Inflammatory macrophage (primary cell): ENCODE measurements at regions not wholly inside any gene's neighbourhood (a gene's known extent, or its start where the extent isn't known, plus 50 kb on each side); places are given as distances from the start of the nearest gene placed in this dataset.
A peak's percentile ranks its signal among the peaks of the same experiment; 100 is the strongest.

ENCODE experiments used
- DNase-seq, 2 donors: peaks; one replicate each; pipeline ENCODE4 v3.0.0-alpha.2; 2020 to 2022

DNA sequence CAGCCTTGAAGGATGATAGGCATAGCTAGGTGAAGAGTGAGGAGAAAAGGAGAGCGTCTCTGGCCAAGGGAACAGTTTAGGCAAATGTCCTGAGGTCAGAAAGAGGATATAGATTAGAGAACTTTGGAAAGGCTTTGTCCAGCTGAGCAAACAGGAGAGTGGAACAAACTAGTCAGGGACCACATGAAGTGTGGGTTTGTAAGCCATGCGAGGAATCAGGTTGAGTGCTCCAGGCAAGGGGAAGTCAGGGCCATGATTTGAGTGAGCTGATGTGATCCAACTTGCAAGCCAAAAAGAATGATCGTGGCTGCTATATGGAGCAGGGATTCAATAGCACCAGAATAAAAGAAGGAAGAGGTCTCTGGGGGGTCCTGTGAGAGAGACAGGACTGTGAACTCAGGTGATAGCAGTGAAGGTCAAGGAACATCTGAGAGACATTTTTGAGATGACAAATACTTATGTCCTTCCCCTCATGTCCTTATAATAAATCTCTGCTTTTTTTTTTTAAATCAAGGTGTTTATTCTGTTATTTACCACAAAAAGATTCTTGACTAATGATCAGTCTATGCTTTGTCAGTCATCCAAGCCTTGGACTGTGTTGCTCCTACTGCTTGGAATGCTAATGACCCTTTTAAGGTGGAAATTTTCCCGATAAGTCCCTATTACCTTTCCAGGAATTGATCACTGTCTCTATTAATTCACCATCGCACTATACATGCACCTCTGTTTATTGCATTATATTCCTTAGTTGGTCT is 472.6 kb downstream of the TXNL1 start:
- DNase-seq, result peak in 1 of 2 donors; percentile 32

GRCh38 chr18:56162311-56163265 is 475.8 kb downstream of the TXNL1 start:
- peak; percentile 28 to 37 for DNase-seq

- peak in 1 of 2 donors; percentile 9 for DNase-seq
These were observed 476.7 kb downstream of the TXNL1 start for GRCh38 chr18:56161566-56162260.

DNA sequence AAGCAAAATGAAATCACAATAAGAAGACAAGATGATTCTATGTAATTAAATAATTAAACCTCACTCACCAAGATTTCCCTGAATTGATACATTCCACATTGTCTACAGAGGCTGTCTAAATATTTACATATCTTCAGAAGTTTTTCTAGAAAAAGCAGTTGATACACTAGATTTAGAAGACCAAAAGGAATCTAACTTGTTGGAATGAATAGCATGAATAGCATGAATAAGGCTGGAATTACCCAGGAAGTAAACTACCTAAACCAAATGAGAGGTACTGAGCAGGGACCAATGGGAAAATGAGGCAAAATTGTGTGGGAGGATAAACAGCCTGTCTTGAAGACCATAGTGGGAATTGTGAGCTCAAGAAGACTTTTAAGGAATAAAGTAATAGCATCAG is 479.7 kb downstream of the TXNL1 start:
- DNase-seq, result no peak

GRCh38 chr18:56157541-56157940 is 480.9 kb downstream of the TXNL1 start:
- no peak for DNase-seq

GRCh38 chr18:56152551-56153310 is 485.7 kb downstream of the TXNL1 start:
- no peak for DNase-seq

DNA sequence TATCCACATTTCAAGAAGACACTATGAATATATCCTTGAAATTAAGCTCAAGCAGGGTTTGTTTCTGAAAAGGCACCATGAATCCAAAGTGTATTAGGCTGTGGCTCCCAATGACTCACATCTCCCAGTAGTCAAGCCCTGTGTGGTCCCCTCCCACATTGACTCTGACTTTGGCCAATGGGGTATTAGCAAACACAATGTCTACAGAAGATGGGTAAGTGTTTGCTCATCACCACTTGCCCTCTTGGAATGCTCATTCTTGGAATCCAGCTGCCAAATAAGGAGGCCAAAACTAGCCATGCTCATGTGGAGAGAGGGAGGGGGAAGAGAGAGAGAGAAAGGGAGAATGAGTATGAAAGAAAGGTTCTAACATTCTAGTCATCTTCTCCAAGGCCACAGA is 490.0 kb downstream of the TXNL1 start:
- no peak for DNase-seq

GRCh38 chr18:56146565-56146964 is 491.8 kb downstream of the TXNL1 start:
- no peak for DNase-seq

- DNase-seq, result no peak
These were observed 496.4 kb downstream of the TXNL1 start for GRCh38 chr18:56142001-56142400.

DNA sequence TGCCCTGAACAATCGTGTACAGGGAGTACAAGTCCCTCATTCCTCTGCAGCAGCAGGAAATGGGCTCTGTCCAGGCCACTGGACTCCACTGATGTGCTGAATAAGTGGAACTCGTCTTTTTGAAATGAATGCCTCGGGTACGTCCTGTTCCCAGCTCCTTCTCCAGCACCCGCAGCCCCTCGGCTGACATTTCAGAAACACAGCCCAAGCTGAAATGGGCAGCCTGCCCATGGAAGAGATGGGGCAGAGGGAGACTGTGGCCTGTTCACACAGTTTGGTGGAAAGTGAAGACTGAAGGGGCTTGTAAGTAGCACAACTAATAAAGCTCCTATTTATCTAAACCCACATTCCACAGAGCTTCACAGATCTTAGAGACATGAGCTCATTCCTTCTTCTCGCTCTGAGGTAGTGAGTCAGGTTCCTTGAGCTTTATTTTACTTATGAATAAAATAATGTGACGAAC is 498.6 kb downstream of the TXNL1 start:
- DNase-seq, result no peak

DNA sequence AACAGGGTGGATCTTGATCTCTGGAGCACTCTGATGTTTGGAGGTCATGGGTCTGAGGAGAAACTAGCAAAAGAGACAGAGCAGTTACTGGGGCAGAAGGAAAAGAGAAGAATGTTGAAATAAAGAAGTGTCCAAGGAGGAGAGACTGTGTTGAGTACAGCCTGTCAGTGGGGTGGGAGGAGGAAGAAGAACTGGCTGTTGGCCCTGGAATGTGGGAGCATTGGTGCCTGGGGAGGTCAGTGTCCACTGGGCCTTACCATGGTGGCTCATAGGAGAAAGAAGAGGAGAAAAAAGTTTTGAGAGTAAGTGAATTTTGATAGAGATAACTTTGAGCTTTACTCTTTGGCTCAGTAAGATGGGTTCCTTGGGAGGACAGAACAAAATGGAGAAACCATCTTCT is 499.0 kb downstream of the TXNL1 start:
- DNase-seq, result no peak

- DNase-seq, result no peak
These were observed 502.3 kb downstream of the TXNL1 start for GRCh38 chr18:56136105-56136504.

DNA sequence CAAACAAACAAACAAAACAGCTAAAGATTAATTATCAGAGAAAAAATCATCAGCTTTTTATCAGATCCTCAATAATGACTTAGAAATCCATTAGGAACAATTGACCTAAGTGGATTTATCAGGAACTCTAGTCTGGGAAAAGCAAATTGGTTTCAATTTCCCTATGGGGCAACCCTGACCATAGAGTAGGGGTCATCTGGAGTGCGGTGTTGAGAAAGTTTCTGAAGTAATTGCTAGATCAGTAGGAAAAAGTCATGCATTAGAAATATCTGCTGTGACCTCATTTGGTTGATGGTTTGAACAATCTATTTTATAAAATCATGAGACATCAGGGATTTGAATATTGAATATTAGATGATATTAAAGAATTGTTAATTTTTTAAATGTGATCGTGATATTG is 507.9 kb downstream of the TXNL1 start:
- DNase-seq, result peak; percentile 31 to 37

DNA sequence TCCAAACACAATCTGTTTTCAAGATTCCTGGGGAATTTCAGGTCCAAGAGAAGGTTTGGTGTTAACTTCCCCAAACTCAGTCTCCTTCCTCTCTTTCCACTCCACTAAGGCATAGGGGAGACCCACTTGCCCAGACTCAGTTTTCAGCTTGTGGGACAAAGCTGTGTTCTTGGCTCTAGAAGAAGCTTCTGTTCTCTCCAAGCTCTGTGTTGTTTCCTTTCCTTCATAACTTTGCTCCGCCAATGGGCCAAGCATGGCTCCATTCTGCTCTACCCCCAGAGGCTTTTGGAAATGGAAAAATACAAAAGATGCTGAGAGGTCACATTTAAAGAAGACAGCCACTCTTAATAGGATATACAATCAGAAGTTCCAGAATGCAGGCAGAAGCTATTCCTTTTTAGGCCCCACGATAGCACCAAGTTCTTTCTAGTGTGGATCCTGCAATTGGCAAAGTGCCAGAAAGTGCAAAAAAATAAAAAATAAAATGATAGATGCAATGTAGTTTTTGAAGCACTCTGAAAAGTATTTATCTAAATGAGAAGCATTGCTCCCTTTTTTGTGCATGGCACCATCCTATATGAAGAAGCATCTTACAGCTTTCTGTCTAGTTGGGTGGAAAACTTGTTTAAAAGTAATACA is 510.1 kb downstream of the TXNL1 start:
- DNase-seq, result no peak

- no peak for DNase-seq
These were observed 510.9 kb downstream of the TXNL1 start for GRCh38 chr18:56127322-56128099.

- DNase-seq, result no peak
These were observed 514.2 kb downstream of the TXNL1 start for GRCh38 chr18:56124186-56124585.

DNA sequence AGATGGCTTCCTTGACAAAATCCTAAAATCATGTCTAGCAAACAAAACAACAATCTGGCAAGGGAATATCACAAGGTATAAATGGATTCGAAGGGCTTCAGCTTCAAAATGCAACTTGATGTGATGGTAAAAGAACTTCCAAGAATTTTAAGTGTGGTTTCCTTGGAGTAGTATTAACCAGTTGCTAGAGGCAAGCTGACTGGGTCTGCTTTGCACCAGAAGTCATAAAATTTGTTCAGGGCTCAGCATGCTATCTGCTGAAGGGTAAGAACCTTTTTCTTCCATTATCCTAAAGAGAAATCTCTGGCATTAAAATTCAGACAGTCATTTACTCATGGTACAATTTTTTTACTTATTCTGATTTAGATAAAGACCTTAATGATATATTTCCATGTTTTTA is 516.7 kb downstream of the TXNL1 start:
- DNase-seq, result no peak

GRCh38 chr18:56120782-56121181 is 517.6 kb downstream of the TXNL1 start:
- DNase-seq, result no peak

- DNase-seq, result peak; percentile 24 to 58
These were observed 518.7 kb downstream of the TXNL1 start for GRCh38 chr18:56119681-56120080.

GRCh38 chr18:56118422-56118821 is 520.0 kb downstream of the TXNL1 start:
- DNase-seq, result no peak
